ENCODE measurements at regions not wholly inside any gene's neighbourhood (a gene's known extent, or its start where the extent isn't known, plus 50 kb on each side); places are given as distances from the start of the nearest gene placed in this dataset.
A peak's percentile ranks its signal among the peaks of the same experiment; 100 is the strongest.

DNA sequence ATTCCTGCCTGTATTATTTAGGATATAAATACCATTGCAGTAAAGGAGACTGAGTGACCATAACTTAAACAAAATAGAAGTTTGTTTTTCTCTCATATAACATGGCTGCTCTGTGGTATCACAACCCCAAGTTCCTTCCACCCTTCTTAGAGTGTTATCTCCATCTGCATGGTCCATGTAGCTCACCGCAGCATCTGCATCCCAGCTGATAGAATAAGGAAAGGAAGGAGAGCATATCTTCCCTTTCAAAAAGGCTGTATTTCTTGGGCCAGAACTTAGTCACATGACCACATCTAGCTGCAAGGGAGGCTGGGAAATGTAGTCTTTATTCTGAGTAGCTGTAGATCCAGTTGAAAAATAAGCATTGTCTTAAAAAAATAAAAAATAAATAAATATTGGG, 184.8 kb upstream of the NUDT4 start:
- H3K36me3 ChIP-seq (ENCODE audit: control insufficient read depth in 2 of 4, insufficient read depth in 4 of 4, low read length in 3 of 4): no peaks in the 10 kb centered on the region
- ChIA-PET POLR2A (ENCODE audit: partially characterized antibody) (no interaction called here), CTCF (ENCODE audit: partially characterized antibody) (interaction anchor here (0.9 to 1.6 kb wide), 2 partner anchors 188 to 206 kb away, joined by 3 to 4 read pairs; no protein-coding TSS in a partner anchor)
- H3K79me1 ChIP-seq (ENCODE audit: low read depth, low read length): no peaks in the 10 kb centered on the region
- H4K91ac ChIP-seq (replicated peaks; ENCODE audit: insufficient read length, low read length): no peak overlapping the region
- H2BK12ac ChIP-seq (ENCODE audit: low read depth, low read length): no peak overlapping the region
- 77% methylated on average over 1 of the region's 1 CpG; no CpG with 5 or more reads in 1 of the 2 experiments for WGBS, 2 experiments (ENCODE audit: extremely low coverage in 1 of 2, insufficient coverage in 1 of 2, insufficient read length in 1 of 2, insufficient replicate concordance in 2 of 2, low coverage in 1 of 2, low lambda C conversion rate in 2 of 2, missing lambda C conversion rate in 1 of 2)
- peak overlapping the region; percentile 94; the same call in 1 of the 2 replicates for H2AFZ ChIP-seq (ENCODE audit: low read length)
- H3K56ac ChIP-seq (replicated peaks; ENCODE audit: insufficient read length, low read depth, low read length): no peak overlapping the region
- H2BK15ac ChIP-seq (ENCODE audit: low read length): no peak overlapping the region
- no peak overlapping the region for H3K18ac ChIP-seq (ENCODE audit: extremely low read depth, low read length)
- H3K4me3 ChIP-seq (ENCODE audit: extremely low read depth in 1 of 4, insufficient read depth in 2 of 4, low read depth in 3 of 4, low read length in 4 of 4): no peak overlapping the region
- no peak overlapping the region for H3K4ac ChIP-seq (replicated peaks; ENCODE audit: insufficient read length, low read depth, low read length)
- no peak overlapping the region for H2BK5ac ChIP-seq (ENCODE audit: low read depth, low read length)
- no peaks in the 10 kb centered on the region for H3K79me2 ChIP-seq (ENCODE audit: control insufficient read depth in 1 of 2, insufficient read depth in 2 of 2, low read length in 2 of 2)
- no peak overlapping the region for H3K4me2 ChIP-seq (ENCODE audit: insufficient read depth in 1 of 2, low read depth in 2 of 2, low read length in 2 of 2)
- peaks cover 3 to 5% of the 10 kb centered on the region in 2 experiments; a peak in 2 of 4 replicates for H3K9me3 ChIP-seq (ENCODE audit: insufficient read depth in 2 of 2, low read depth in 1 of 2, low read length in 1 of 2)
- H4K8ac ChIP-seq (ENCODE audit: extremely low read depth, insufficient read depth, low read length): no peak overlapping the region
- FAIRE-seq (no peak), DNase-seq (ENCODE audit: low read depth in 1 of 2, low spot score in 2 of 2) (no peak)
- no peak overlapping the region for H3K14ac ChIP-seq (ENCODE audit: insufficient read length)
- no peaks in the 10 kb centered on the region for H4K20me1 ChIP-seq (replicated peaks in 1 of 2; ENCODE audit: control insufficient read depth in 1 of 2, insufficient read depth in 2 of 2, low read length in 2 of 2)
- H2AK5ac ChIP-seq (ENCODE audit: low read depth, low read length): no peak overlapping the region
- H3K23ac ChIP-seq (ENCODE audit: insufficient read length): no peak overlapping the region
- no peaks in the 10 kb centered on the region for H3K4me1 ChIP-seq (replicated peaks in 1 of 4; ENCODE audit: control insufficient read depth in 3 of 4, insufficient read depth in 4 of 4, low read length in 3 of 4)
- no peak overlapping the region for H3K9ac ChIP-seq (replicated peaks in 1 of 4; ENCODE audit: extremely low read depth in 1 of 4, low read depth in 3 of 4, low read length in 3 of 4)
- H2BK20ac ChIP-seq (ENCODE audit: low read length): no peak overlapping the region
- H3K23me2 ChIP-seq (ENCODE audit: low read depth, low read length): no peaks in the 10 kb centered on the region
- H3K27me3 ChIP-seq (replicated peaks in 1 of 4; ENCODE audit: control insufficient read depth in 3 of 4, extremely low read depth in 1 of 4, insufficient read depth in 3 of 4, low read length in 3 of 4): no peaks in the 10 kb centered on the region
- no peak overlapping the region for H3K27ac ChIP-seq (ENCODE audit: low read depth, low read length)
- H4K5ac ChIP-seq (ENCODE audit: insufficient read length, low read depth, low read length): no peak overlapping the region
- no peak overlapping the region for H2BK120ac ChIP-seq (replicated peaks; ENCODE audit: low read depth, low read length)
- TF ChIP-seq RFX5 (IDR thresholded peaks at IDR 0.05; ENCODE audit: borderline replicate concordance, low read depth, low read length) (no peak), RBBP5 (IDR thresholded peaks at IDR 0.05; ENCODE audit: borderline replicate concordance, low read depth, low read length) (no peak), BCL11A (IDR thresholded peaks at IDR 0.05; ENCODE audit: low read depth in 2 of 2, low read length in 2 of 2) (no peak), SIX5 (IDR thresholded peaks at IDR 0.05; ENCODE audit: low read depth, low read length) (peak; percentile 57)
- TF ChIP-seq, protein P1, sequence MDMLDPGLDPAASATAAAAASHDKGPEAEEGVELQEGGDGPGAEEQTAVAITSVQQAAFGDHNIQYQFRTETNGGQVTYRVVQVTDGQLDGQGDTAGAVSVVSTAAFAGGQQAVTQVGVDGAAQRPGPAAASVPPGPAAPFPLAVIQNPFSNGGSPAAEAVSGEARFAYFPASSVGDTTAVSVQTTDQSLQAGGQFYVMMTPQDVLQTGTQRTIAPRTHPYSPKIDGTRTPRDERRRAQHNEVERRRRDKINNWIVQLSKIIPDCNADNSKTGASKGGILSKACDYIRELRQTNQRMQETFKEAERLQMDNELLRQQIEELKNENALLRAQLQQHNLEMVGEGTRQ (IDR thresholded peaks at IDR 0.05; ENCODE audit: low read length): peak; percentile 71

Data from H1 (cell line).